ENCODE measurements at regions not wholly inside any gene's neighbourhood (a gene's known extent, or its start where the extent isn't known, plus 50 kb on each side); places are given as distances from the start of the nearest gene placed in this dataset.

GRCh38 chr1:242854466-242854865, 330.0 kb upstream of the PLD5 start:
- TF ChIP-seq CTCF (IDR thresholded peaks at IDR 0.05; ENCODE audit: low read length) (no peak), EZH2 (IDR thresholded peaks at IDR 0.05; ENCODE audit: borderline replicate concordance, low read length) (no peak)
